Keratinocyte (primary cell): ENCODE measurements at regions not wholly inside any gene's neighbourhood (a gene's known extent, or its start where the extent isn't known, plus 50 kb on each side); places are given as distances from the start of the nearest gene placed in this dataset.

Experiments
- DNase-seq: peaks from one replicate; pipeline ENCODE4 v3.0.0-alpha.2; 2011; ENCODE audit warnings: low read depth, missing footprints, low spot score
- FAIRE-seq: peaks from 2 replicates; lab custom pipeline; 2011; peaks lifted over from hg19 to GRCh38; lab: Jason Lieb, UNC
- H2AFZ ChIP-seq: 2 replicates; pipeline ENCODE4 v1.6.0; 2012; ENCODE audit warnings: low read length, control low read depth, inconsistent platforms; ENCODE audit not compliant: control insufficient read depth
- H3K27ac ChIP-seq: 2 replicates; pipeline ENCODE4 v1.5.1; 2011; ENCODE audit warnings: low read length; ENCODE audit not compliant: control insufficient read depth, insufficient read depth
- H3K27me3 ChIP-seq: 3 replicates; pipeline ENCODE4 v1.6.0; 2011; ENCODE audit warnings: low read length; ENCODE audit not compliant: control insufficient read depth, insufficient read depth; ENCODE audit errors: extremely low read depth
- H3K36me3 ChIP-seq, 2 experiments: 2 replicates in 1 of 2; 3 replicates in 1 of 2; pipeline ENCODE4 v1.5.1; 2011; ENCODE audit warnings: low read length in 2 of 2, mild to moderate bottlenecking in 1 of 2; ENCODE audit not compliant: control insufficient read depth in 2 of 2, insufficient read depth in 2 of 2; ENCODE audit errors: extremely low read depth in 1 of 2
- H3K4me1 ChIP-seq: 3 replicates; pipeline ENCODE4 v1.5.1; 2011; ENCODE audit warnings: low read length; ENCODE audit not compliant: control insufficient read depth, insufficient read depth; ENCODE audit errors: extremely low read depth
- H3K4me2 ChIP-seq: 3 replicates; pipeline ENCODE4 v1.6.0; 2011; ENCODE audit warnings: low read depth, low read length; ENCODE audit not compliant: control insufficient read depth, insufficient read depth; ENCODE audit errors: extremely low read depth
- H3K4me3 ChIP-seq, 3 experiments: fragments of 200-600 bp in 1 of 3; sonication (generic) in 1 of 3; 2 replicates in 2 of 3; 3 replicates in 1 of 3; pipeline ENCODE4 v1.5.1; 2011 to 2016; ENCODE audit warnings: low read length in 3 of 3, mild to moderate bottlenecking in 3 of 3, control low read depth in 2 of 3, inconsistent platforms in 1 of 3, low read depth in 1 of 3, mixed read lengths in 1 of 3, mixed run types in 1 of 3, moderate library complexity in 1 of 3; ENCODE audit not compliant: control insufficient read depth in 2 of 3, insufficient read depth in 2 of 3; ENCODE audit errors: extremely low read depth in 1 of 3
- H3K79me2 ChIP-seq: 2 replicates; pipeline ENCODE4 v1.6.0; 2012; ENCODE audit warnings: low read length; ENCODE audit not compliant: control insufficient read depth, insufficient read depth
- H3K9ac ChIP-seq: 3 replicates; pipeline ENCODE4 v1.6.0; 2011; ENCODE audit warnings: low read length; ENCODE audit not compliant: control insufficient read depth, insufficient read depth; ENCODE audit errors: extremely low read depth
- H3K9me1 ChIP-seq: 3 replicates; pipeline ENCODE4 v1.6.0; 2011; ENCODE audit warnings: low read length; ENCODE audit not compliant: control insufficient read depth, insufficient read depth; ENCODE audit errors: extremely low read depth
- H3K9me3 ChIP-seq: 2 replicates; pipeline ENCODE4 v1.5.1; 2012; ENCODE audit warnings: low read depth, low read length; ENCODE audit not compliant: control insufficient read depth
- H4K20me1 ChIP-seq: 3 replicates; pipeline ENCODE4 v1.6.0; 2011; ENCODE audit warnings: low read length; ENCODE audit not compliant: control insufficient read depth, insufficient read depth; ENCODE audit errors: extremely low read depth
- CTCF ChIP-seq, 3 experiments: IDR thresholded peaks in 1 of 3; conservative IDR thresholded peaks in 1 of 3; optimal IDR thresholded peaks in 1 of 3; 2 replicates in 2 of 3; 3 replicates in 1 of 3; pipeline versions ENCODE3 to v1.5.1; 2011; ENCODE audit warnings: low read length in 3 of 3, mild to moderate bottlenecking in 3 of 3, moderate library complexity in 2 of 3, control low read depth in 1 of 3, inconsistent platforms in 1 of 3; ENCODE audit not compliant: insufficient read depth in 2 of 3; ENCODE audit errors: extremely low read depth in 1 of 3
- EZH2 ChIP-seq: IDR thresholded peaks from one replicate; pipeline ENCODE4 v1.6.1; 2012; ENCODE audit warnings: inconsistent platforms, mild to moderate bottlenecking, low read length, moderate library complexity
- dilution Hi-C: fragments of 300-500 bp; cut with MboI; formaldehyde crosslinking; loops from one replicate; pipeline ENCODE4 v1.7.0; 2020; ENCODE audit warnings: low sequenced_read_pairs; ENCODE audit not compliant: extremely low pct_ligation_motif_present

- FAIRE-seq: no peak
- Histone ChIP-seq H3K4me1 (no peaks in the 10 kb centered on the region), H3K36me3 (no peaks in the 10 kb centered on the region), H3K4me2 (no peak overlapping the region), H4K20me1 (no peaks in the 10 kb centered on the region), H3K9me1 (no peaks in the 10 kb centered on the region), H3K9ac (no peak overlapping the region), H3K79me2 (no peaks in the 10 kb centered on the region), H2AFZ (no peak overlapping the region), H3K27me3 (no peaks in the 10 kb centered on the region), H3K9me3 (no peaks in the 10 kb centered on the region), H3K4me3 (no peak overlapping the region), H3K27ac (no peak overlapping the region)
- no peak for DNase-seq
- TF ChIP-seq CTCF (optimal IDR thresholded peaks at IDR 0.05 in 1 of 3, IDR thresholded peaks at IDR 0.05 in 1 of 3, conservative IDR thresholded peaks at IDR 0.05 in 1 of 3; ENCODE audit: extremely low read depth in 1 of 3, insufficient read depth in 2 of 3, low read length in 3 of 3) (no peak), EZH2 (no peak)
- dilution Hi-C loops: no loop called here
Measured at GRCh38 chr3:164094546-164094945, 983.8 kb downstream of the SI start.

- no peak overlapping the region for H3K27ac ChIP-seq
- FAIRE-seq: no peak
- no peaks in the 10 kb centered on the region for H3K79me2 ChIP-seq
- no peaks in the 10 kb centered on the region for H3K27me3 ChIP-seq
- no peaks in the 10 kb centered on the region for H3K9me3 ChIP-seq
- H4K20me1 ChIP-seq: no peaks in the 10 kb centered on the region
- dilution Hi-C loops: no loop called here
- no peaks in the 10 kb centered on the region for H3K36me3 ChIP-seq
- no peak overlapping the region for H3K4me2 ChIP-seq
- H2AFZ ChIP-seq: no peak overlapping the region
- TF ChIP-seq CTCF (optimal IDR thresholded peaks at IDR 0.05 in 1 of 3, IDR thresholded peaks at IDR 0.05 in 1 of 3, conservative IDR thresholded peaks at IDR 0.05 in 1 of 3; ENCODE audit: extremely low read depth in 1 of 3, insufficient read depth in 2 of 3, low read length in 3 of 3) (no peak), EZH2 (no peak)
- H3K9me1 ChIP-seq: no peaks in the 10 kb centered on the region
- no peaks in the 10 kb centered on the region for H3K4me1 ChIP-seq
- H3K9ac ChIP-seq: no peak overlapping the region
- H3K4me3 ChIP-seq: no peak overlapping the region
- no peak for DNase-seq
Measured at GRCh38 chr3:164080208-164080607, 998.1 kb downstream of the SI start.
